Right atrium auricular region (tissue), 2 donors: ENCODE measurements at regions not wholly inside any gene's neighbourhood (a gene's known extent, or its start where the extent isn't known, plus 50 kb on each side); places are given as distances from the start of the nearest gene placed in this dataset.

Experiments
- DNase-seq: peaks from one replicate; pipeline ENCODE4 v3.0.0-alpha.2; 2019; ENCODE audit warnings: low spot score
- H3K27ac ChIP-seq, 2 donors: fragments of 200-600 bp; sonication (generic); 1 replicate in 1 of 2; 2 replicates in 1 of 2; pipeline ENCODE4 v1.5.1; 2016 to 2019
- H3K27me3 ChIP-seq, 2 donors: fragments of 200-600 bp; sonication (generic); one replicate each; pipeline versions ENCODE4 v1.5.1 to v1.6.0; 2017 to 2019
- H3K36me3 ChIP-seq: fragments of 200-600 bp; sonication (generic); one replicate; pipeline ENCODE4 v1.5.1; 2016
- H3K4me1 ChIP-seq, 2 donors: fragments of 200-600 bp; sonication (generic); one replicate each; pipeline versions ENCODE4 v1.5.1 to v1.6.0; 2017 to 2019
- H3K4me3 ChIP-seq, 2 donors: fragments of 200-600 bp; sonication (generic); 1 replicate in 1 of 2; 2 replicates in 1 of 2; pipeline ENCODE4 v1.5.1; 2017 to 2019; ENCODE audit warnings: mild to moderate bottlenecking in 1 of 2, moderate library complexity in 1 of 2
- H3K9me3 ChIP-seq, 2 donors: fragments of 200-600 bp; sonication (generic); one replicate each; pipeline ENCODE4 v1.5.1; 2019
- CTCF ChIP-seq, 2 donors: fragments of 200-600 bp; sonication (generic); IDR thresholded peaks; one replicate each; pipeline ENCODE4 v1.5.1; 2019; ENCODE audit warnings: antibody characterized with exemption in 2 of 2

GRCh38 chr12:105464406-105464805 lies 133.9 kb downstream of the C12orf75 start:
- no peak for TF ChIP-seq CTCF (IDR thresholded peaks at IDR 0.05)
- no peaks in the 10 kb centered on the region for H3K36me3 ChIP-seq
- no peaks in the 10 kb centered on the region for H3K27me3 ChIP-seq
- no peak overlapping the region for H3K27ac ChIP-seq
- no peak overlapping the region for H3K4me3 ChIP-seq
- H3K4me1 ChIP-seq = peaks cover 0 to 32% of the 10 kb centered on the region in 2 donors
- H3K9me3 ChIP-seq = no peaks in the 10 kb centered on the region
- DNase-seq = no peak

GRCh38 chr12:105466231-105466900 lies 135.9 kb downstream of the C12orf75 start:
- no peak overlapping the region for H3K4me3 ChIP-seq

GRCh38 chr12:105466901-105467598 lies 136.6 kb downstream of the C12orf75 start:
- Histone ChIP-seq H3K27me3 (no peaks in the 10 kb centered on the region), H3K4me3 (no peak overlapping the region), H3K9me3 (no peaks in the 10 kb centered on the region), H3K4me1 (peaks cover 0 to 37% of the 10 kb centered on the region in 2 donors), H3K27ac (peak overlapping the region; percentile 16 to 62), H3K36me3 (no peaks in the 10 kb centered on the region)
- TF ChIP-seq CTCF (IDR thresholded peaks at IDR 0.05) = no peak
- DNase-seq = no peak

More at GRCh38 chr12:105466231-105466900, 135.9 kb downstream of the C12orf75 start:
- peak overlapping the region; percentile 16 to 62 for H3K27ac ChIP-seq
- no peak for DNase-seq
- no peaks in the 10 kb centered on the region for H3K27me3 ChIP-seq
- TF ChIP-seq CTCF (IDR thresholded peaks at IDR 0.05) = no peak
- peaks cover 0 to 37% of the 10 kb centered on the region in 2 donors for H3K4me1 ChIP-seq
- H3K9me3 ChIP-seq = no peaks in the 10 kb centered on the region
- H3K36me3 ChIP-seq = no peaks in the 10 kb centered on the region

- no peak for DNase-seq
Measured at GRCh38 chr12:105467710-105468366, 137.3 kb downstream of the C12orf75 start.

GRCh38 chr12:105468464-105468863 lies 138.0 kb downstream of the C12orf75 start:
- Histone ChIP-seq H3K27ac (peak overlapping the region in 1 of 2 donors; percentile 62), H3K9me3 (no peaks in the 10 kb centered on the region), H3K4me1 (peaks cover 0 to 37% of the 10 kb centered on the region in 2 donors), H3K4me3 (no peak overlapping the region), H3K27me3 (no peaks in the 10 kb centered on the region), H3K36me3 (no peaks in the 10 kb centered on the region)
- TF ChIP-seq CTCF (IDR thresholded peaks at IDR 0.05) = no peak
- DNase-seq = no peak

More at GRCh38 chr12:105467710-105468366, 137.3 kb downstream of the C12orf75 start:
- peaks cover 0 to 37% of the 10 kb centered on the region in 2 donors for H3K4me1 ChIP-seq
- no peak for TF ChIP-seq CTCF (IDR thresholded peaks at IDR 0.05)
- no peaks in the 10 kb centered on the region for H3K9me3 ChIP-seq
- H3K4me3 ChIP-seq = no peak overlapping the region
- H3K27ac ChIP-seq = peak overlapping the region; percentile 16 to 62
- H3K36me3 ChIP-seq = no peaks in the 10 kb centered on the region
- no peaks in the 10 kb centered on the region for H3K27me3 ChIP-seq
